Effector CD4-positive, alpha-beta T cell (primary cell): ENCODE measurements at regions not wholly inside any gene's neighbourhood (a gene's known extent, or its start where the extent isn't known, plus 50 kb on each side); places are given as distances from the start of the nearest gene placed in this dataset.

ENCODE experiments used
- DNase-seq: peaks from one replicate; pipeline ENCODE4 v3.0.0-alpha.2; 2020

DNA sequence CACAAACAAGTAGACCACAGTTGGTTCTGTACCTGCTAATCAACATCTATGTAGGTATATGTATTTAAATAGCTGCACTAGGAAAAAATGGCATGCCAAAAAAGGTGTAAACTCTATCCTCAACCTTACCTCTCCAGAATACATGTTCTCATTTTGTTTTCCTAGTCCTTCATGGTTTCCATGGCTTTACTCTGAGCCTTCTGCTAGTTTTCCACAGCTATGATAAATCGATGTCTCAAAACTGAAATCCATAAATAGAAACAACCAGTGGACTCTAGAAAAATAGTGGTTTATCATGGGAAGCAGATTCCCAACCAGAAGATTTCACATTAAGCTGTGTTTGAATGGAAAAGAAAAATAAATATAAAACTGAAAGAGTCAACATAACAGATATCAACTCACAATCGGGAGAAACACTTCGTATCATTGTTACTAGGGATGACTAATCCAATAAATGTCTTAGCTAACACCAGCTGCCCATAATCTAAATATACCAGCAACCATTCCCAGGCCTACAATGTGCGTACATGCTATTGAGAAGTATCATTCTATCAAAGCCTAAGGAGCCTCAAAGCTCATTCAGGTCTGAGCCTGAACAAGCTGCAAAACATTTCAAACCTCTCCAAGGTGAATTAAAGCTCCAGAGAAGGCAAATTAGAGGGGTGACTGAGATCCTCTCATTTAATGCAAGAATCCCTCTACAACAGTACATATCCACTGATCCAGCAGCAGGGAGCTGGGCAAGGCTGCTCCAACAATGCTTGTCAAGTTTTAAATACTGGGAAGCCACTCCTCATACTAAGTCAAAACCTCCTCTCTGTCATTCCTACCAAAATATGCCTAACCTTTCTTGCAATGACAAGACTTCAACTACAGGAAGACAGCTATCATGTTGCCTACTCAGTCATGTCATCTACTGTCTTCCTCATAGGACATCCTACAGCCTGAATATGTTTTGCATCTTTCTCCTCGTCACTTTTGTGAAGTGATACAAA lies 90.2 kb downstream of the KCTD12 start:
- DNase-seq, result no peak

DNA sequence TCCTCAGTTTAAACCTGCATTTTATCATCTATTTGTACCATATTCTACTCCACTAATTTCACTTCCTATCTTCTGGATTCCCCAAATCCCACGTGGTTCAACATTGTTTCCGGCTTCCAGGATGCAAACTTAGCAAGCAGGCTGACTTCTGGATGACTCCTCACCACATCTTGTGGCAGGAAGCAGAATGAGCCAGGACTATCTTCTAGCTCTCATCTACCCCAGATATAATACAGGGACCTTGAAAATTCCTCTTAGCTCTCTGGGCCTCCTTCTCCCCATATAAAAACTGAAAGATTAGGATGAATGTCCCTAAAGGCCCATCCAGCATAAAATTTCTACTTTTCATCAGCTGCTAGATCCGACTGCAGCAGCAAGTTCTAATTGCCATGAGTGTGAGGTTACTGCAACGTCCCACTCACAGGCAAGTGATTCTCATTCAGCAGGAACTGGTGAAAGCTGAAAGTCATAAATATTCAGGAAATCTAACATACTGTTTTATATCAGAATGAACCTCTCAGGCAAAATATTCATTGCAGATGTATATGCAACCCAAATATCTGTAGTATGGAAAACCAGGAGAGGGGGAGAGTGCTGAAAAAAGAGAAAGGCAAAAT lies 93.4 kb downstream of the KCTD12 start:
- DNase-seq, result no peak

GRCh38 chr13:76790980-76791819 lies 95.0 kb downstream of the KCTD12 start:
- DNase-seq, result no peak

GRCh38 chr13:76790526-76790925 lies 95.7 kb downstream of the KCTD12 start:
- no peak for DNase-seq

GRCh38 chr13:76783798-76784197 lies 102.4 kb downstream of the KCTD12 start:
- DNase-seq, result no peak

GRCh38 chr13:76778853-76779252 lies 107.4 kb downstream of the KCTD12 start:
- no peak for DNase-seq

GRCh38 chr13:76777096-76777495 lies 109.1 kb downstream of the KCTD12 start:
- DNase-seq, result no peak

DNA sequence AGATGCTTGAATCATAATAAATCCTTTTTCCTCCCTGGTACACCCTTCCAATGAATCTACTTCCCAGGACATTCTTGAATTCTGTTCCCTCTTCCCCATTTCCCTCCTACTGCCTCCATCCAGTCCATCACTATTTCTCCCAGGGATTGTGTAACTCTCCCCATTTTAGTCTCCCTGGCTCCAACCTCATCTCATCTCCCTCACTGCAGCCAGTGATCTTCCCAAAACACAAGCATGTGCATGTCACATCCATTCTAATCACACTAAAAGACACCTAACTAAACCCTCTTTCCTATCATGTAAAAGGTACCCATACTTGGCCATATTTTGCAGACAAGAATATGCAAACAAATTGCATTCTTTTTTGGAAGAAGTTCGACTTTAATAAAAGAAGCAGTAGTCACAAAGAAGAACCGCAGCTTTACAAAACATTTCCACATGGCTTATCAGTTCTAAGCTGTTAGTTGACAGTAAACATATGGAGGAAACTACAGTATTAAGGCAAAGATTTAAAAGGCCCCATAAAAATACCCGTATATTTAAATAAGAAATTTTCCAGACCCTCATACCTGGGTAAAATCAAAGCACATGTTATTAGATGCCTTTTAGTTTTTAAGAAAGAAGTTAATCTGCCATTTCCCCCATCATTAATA lies 111.0 kb downstream of the KCTD12 start:
- no peak for DNase-seq

- no peak for DNase-seq
Observed at GRCh38 chr13:76773448-76774094, 112.6 kb downstream of the KCTD12 start.

GRCh38 chr13:76772241-76772640 lies 114.0 kb downstream of the KCTD12 start:
- no peak for DNase-seq

DNA sequence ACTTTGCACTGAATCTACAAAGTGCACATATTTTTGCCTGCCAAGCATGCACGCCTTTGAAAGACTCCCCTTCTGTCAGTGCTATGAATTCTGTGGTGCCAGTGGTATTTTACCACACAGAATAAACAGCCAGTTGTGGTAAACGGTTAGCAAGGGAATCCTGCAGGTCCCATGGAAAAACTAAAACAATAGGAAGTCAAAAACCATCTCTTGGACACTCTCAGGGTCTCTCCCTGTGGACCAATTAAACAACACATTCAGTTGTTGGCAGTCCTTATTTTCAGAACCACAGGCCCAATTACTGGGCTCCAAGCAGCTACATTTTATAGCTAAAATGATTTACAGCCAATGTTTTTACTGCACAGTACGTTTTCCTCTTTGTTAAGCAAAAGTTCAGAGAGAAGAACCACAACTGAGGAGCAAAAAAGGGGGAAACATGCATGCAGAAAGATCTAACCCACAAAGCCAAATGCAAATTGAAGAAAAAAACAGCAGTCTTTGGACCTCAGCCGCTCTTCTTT lies 116.9 kb downstream of the KCTD12 start:
- DNase-seq, result no peak

GRCh38 chr13:76768384-76768783 lies 117.8 kb downstream of the KCTD12 start:
- DNase-seq, result no peak

- DNase-seq, result no peak
Observed at GRCh38 chr13:76764916-76765315, 121.3 kb downstream of the KCTD12 start.

- no peak for DNase-seq
Observed at GRCh38 chr13:76764429-76764828, 121.8 kb downstream of the KCTD12 start.

DNA sequence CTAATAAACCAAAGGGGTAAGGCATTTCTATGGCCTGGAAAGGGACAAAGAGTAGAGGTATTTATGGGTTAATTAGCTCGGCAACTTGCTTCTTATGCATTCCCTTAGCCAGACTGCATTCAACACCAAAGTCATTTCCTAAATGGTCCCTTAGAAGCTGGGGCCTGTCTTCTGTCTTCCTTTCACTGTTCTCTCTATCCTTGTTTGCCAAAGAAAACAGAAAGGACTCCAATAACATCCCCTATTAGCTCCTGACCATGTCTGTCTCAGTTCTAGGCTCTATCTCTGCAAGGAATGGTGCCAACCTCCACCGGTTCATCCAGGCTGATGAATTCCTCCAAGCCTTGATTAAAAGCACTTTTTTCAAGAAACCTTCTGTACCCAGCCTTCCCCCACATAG lies 123.5 kb downstream of the KCTD12 start:
- DNase-seq, result no peak

GRCh38 chr13:76759877-76760276 lies 126.3 kb downstream of the KCTD12 start:
- DNase-seq, result no peak

- no peak for DNase-seq
Observed at GRCh38 chr13:76758738-76759137, 127.5 kb downstream of the KCTD12 start.

- DNase-seq, result no peak
Observed at GRCh38 chr13:76758257-76758656, 127.9 kb downstream of the KCTD12 start.

- DNase-seq, result no peak
Observed at GRCh38 chr13:76756451-76756850, 129.8 kb downstream of the KCTD12 start.

- DNase-seq, result no peak
Observed at GRCh38 chr13:76754414-76754813, 131.8 kb downstream of the KCTD12 start.

- DNase-seq, result no peak
Observed at GRCh38 chr13:76751278-76751677, 134.9 kb downstream of the KCTD12 start.

DNA sequence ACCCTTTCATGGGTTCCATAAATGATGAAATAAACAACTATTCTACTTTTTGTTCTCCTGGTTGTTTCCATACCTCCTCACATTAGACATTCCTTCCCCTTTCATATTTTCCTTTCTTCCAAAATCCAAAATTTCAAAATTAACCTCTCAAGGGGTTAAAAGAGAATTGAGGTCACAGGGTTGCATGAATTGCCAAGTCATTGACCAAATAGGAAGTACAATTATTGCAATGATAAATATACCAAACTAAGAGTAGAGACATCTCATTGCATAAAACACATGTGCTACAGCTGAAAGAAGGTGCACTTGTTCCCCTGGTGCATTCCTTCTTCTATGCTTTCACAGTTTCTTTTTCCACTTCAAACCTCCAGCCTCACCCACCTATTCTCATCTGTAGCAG lies 136.1 kb downstream of the KCTD12 start:
- DNase-seq, result no peak
